Activated T-cell treated with anti-CD3 and anti-CD28 coated beads, Interleukin-2, amount 50 U/mL, for 4 hours (primary cell): ENCODE measurements at regions not wholly inside any gene's neighbourhood (a gene's known extent, or its start where the extent isn't known, plus 50 kb on each side); places are given as distances from the start of the nearest gene placed in this dataset.

Source experiments
- ATAC-seq, 2 donors: fragments of 200-7000 bp; cut with Tn5 transposase; one replicate each; pipeline ENCODE4 v1.10.0; 2021
- DNase-seq: peaks from one replicate; pipeline ENCODE4 v3.0.0-alpha.2; 2020
- H3K27me3 Mint-ChIP-seq: one replicate; pipeline ENCODE4 v1.8.0; 2021; ENCODE audit warnings: low read depth, mixed read lengths
- H3K36me3 Mint-ChIP-seq: one replicate; pipeline ENCODE4 v1.8.0; 2022; ENCODE audit warnings: mixed read lengths; ENCODE audit not compliant: insufficient read depth
- H3K4me1 Mint-ChIP-seq: one replicate; pipeline ENCODE4 v1.8.0; 2021; ENCODE audit warnings: low read depth, mixed read lengths
- H3K4me3 Mint-ChIP-seq: one replicate; pipeline ENCODE4 v1.8.0; 2021; ENCODE audit warnings: mild to moderate bottlenecking, moderate library complexity, mixed read lengths
- H3K9me3 Mint-ChIP-seq: one replicate; pipeline ENCODE4 v1.8.0; 2021; ENCODE audit warnings: mixed read lengths

GRCh38 chr14:103217538-103217937 is 94.3 kb downstream of the TNFAIP2 start:
- Mint-ChIP-seq H3K36me3 (no peaks in the 10 kb centered on the region), H3K27me3 (peaks cover 56% of the 10 kb centered on the region), H3K9me3 (no peaks in the 10 kb centered on the region), H3K4me1 (no peaks in the 10 kb centered on the region), H3K4me3 (no peak overlapping the region)
- ATAC-seq (no peak), DNase-seq (no peak)

DNA sequence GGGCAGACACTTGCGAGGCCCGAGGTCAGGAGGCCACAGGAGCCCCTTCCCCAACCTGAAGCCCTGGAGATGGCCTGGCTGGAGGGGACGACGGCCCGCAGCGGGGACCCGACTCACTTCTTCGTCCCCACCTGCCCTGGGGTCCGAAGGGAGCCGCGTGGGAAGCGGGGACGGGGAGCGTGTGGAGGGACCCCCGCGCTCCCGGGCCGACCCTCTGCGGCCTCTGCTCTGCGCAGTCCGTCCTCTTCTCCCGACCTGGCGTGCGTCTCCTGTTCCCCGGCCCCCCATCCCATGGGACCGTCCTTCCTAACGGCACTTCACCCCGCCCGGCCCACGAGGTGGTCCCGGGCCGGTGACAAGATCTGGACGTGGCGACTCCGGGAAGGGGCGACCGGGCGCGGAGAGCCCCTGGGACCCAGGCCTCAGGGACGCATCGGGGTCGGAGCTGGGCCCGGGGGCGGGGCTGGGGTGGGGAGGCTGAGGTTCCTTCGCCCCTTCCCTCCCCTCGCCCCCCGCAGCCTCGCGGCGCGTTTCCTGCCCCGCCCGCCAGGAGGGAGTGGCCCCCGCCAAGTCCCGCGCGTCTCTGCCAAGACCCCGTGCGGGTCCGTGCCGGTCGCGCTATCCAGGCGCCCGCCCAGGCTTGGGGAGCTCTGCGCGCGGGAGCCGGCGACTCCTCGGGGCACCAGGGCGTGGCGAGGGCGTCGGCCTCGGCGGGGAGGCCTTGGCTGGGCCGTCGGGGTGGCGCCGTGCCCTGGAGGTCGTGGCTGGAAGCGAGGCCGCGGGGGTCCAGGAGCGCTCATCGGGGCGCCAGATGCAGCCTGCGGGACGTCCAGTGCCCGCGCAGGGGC is 97.1 kb downstream of the TNFAIP2 start:
- Mint-ChIP-seq H3K9me3 (no peaks in the 10 kb centered on the region), H3K36me3 (no peaks in the 10 kb centered on the region), H3K4me1 (no peaks in the 10 kb centered on the region), H3K4me3 (no peak overlapping the region), H3K27me3 (peaks cover 50% of the 10 kb centered on the region)
- ATAC-seq (no peak), DNase-seq (no peak)

- peaks cover 46% of the 10 kb centered on the region for H3K27me3 Mint-ChIP-seq
- no peaks in the 10 kb centered on the region for H3K4me1 Mint-ChIP-seq
- DNase-seq (no peak), ATAC-seq (no peak)
- no peaks in the 10 kb centered on the region for H3K36me3 Mint-ChIP-seq
- H3K9me3 Mint-ChIP-seq = no peaks in the 10 kb centered on the region
- no peak overlapping the region for H3K4me3 Mint-ChIP-seq
These were observed 97.9 kb downstream of the TNFAIP2 start for GRCh38 chr14:103220982-103221641.

- no peaks in the 10 kb centered on the region for H3K4me1 Mint-ChIP-seq
- no peak for DNase-seq
- no peak overlapping the region for H3K4me3 Mint-ChIP-seq
- no peak for ATAC-seq
- H3K9me3 Mint-ChIP-seq = no peaks in the 10 kb centered on the region
- H3K27me3 Mint-ChIP-seq = peaks cover 48% of the 10 kb centered on the region
- H3K36me3 Mint-ChIP-seq = no peaks in the 10 kb centered on the region
These were observed 98.6 kb downstream of the TNFAIP2 start for GRCh38 chr14:103221781-103222358.

GRCh38 chr14:103223818-103224352 is 100.6 kb downstream of the TNFAIP2 start:
- no peaks in the 10 kb centered on the region for H3K9me3 Mint-ChIP-seq
- no peaks in the 10 kb centered on the region for H3K36me3 Mint-ChIP-seq
- ATAC-seq (no peak), DNase-seq (no peak)
- H3K4me1 Mint-ChIP-seq = no peaks in the 10 kb centered on the region
- no peak overlapping the region for H3K4me3 Mint-ChIP-seq
- peaks cover 49% of the 10 kb centered on the region for H3K27me3 Mint-ChIP-seq

DNA sequence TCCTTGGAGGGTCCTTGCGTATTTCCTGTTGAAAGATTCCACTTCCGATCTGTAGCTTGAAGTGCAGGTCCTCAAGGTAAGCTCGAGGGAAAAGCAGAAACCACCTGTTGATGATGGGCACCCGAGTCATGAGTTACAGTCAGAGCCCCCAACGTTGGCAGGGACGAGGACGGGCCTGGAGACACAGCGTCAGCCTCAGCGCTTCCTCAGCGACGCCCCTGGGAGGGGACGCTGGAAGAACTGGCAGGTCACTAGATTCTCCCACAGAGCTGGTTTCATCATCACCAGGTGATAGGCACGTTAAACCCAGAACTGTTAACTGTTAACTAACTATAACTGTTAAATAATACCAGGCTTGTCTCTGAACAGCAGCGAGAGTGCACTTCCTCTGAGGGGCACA is 101.8 kb downstream of the TNFAIP2 start:
- Mint-ChIP-seq H3K4me1 (no peaks in the 10 kb centered on the region), H3K9me3 (no peaks in the 10 kb centered on the region), H3K27me3 (peaks cover 38% of the 10 kb centered on the region), H3K36me3 (no peaks in the 10 kb centered on the region), H3K4me3 (no peak overlapping the region)
- ATAC-seq (no peak), DNase-seq (no peak)

DNA sequence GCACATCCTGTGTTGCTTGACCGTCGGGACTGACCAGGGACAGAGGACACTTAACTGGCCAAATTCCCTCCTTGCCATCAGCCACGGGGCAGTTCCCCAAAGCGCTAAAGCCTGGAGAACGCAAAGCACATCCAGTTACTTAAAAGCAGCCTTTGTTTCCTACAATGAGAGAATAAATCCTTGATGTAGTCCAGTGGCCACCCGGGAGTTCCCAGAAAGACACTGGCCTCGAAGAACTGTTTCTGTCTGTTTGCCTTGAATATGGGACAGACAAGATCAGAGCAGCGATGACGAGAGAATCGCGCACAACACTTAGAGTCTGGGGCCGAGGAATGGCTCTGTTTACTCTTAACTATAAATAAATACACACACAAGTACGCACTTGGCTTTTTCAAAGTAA is 102.2 kb downstream of the TNFAIP2 start:
- ATAC-seq = no peak
- DNase-seq = no peak
- peaks cover 40% of the 10 kb centered on the region for H3K27me3 Mint-ChIP-seq

GRCh38 chr14:103227094-103227768 is 104.0 kb downstream of the TNFAIP2 start:
- Mint-ChIP-seq H3K4me3 (no peak overlapping the region), H3K36me3 (no peaks in the 10 kb centered on the region), H3K4me1 (no peaks in the 10 kb centered on the region), H3K27me3 (peaks cover 29% of the 10 kb centered on the region), H3K9me3 (no peaks in the 10 kb centered on the region)
- DNase-seq (no peak), ATAC-seq (no peak)

More for the DNA sequence above, 102.2 kb downstream of the TNFAIP2 start:
- H3K36me3 Mint-ChIP-seq = no peaks in the 10 kb centered on the region
- no peaks in the 10 kb centered on the region for H3K4me1 Mint-ChIP-seq
- H3K4me3 Mint-ChIP-seq = no peak overlapping the region
- H3K9me3 Mint-ChIP-seq = no peaks in the 10 kb centered on the region

DNA sequence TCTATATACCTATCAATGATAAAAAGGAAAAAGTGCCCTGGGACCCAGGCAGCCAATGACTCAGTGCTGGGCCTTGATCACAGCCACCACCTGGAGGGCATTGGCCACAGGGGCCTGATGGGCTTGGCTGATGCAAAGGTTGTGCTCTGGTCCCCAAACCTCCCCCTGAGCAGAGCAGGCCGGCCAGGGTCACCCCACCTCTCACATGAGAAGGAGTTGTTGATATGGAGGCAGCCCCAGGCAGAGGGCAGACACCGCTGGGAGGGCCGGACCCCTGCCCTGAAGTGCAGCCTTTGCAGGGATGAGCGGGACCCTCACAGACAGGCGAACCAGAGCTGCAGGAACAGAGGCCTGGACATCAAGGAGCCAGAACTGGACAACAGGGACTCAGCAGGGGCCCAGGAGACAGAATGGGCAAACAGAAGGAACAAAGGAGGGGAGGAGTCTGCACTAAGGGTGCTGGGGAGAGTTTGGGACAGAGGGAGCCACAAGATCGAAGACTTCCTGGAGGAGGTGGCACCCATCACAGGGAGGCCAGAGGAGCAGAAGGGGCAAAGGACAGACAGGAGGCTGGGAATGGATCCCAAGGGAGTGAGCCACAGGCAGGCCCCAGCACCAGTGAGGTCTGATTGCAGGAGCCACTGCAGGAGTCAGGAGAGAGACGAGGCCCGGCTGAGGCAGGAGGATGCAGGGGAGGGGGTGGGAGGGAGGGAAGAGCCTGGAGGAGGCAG is 105.0 kb downstream of the TNFAIP2 start:
- H3K4me3 Mint-ChIP-seq = no peak overlapping the region
- no peak for DNase-seq
- ATAC-seq = no peak
- peaks cover 21% of the 10 kb centered on the region for H3K27me3 Mint-ChIP-seq
- no peaks in the 10 kb centered on the region for H3K36me3 Mint-ChIP-seq
- no peaks in the 10 kb centered on the region for H3K9me3 Mint-ChIP-seq
- H3K4me1 Mint-ChIP-seq = no peaks in the 10 kb centered on the region

DNA sequence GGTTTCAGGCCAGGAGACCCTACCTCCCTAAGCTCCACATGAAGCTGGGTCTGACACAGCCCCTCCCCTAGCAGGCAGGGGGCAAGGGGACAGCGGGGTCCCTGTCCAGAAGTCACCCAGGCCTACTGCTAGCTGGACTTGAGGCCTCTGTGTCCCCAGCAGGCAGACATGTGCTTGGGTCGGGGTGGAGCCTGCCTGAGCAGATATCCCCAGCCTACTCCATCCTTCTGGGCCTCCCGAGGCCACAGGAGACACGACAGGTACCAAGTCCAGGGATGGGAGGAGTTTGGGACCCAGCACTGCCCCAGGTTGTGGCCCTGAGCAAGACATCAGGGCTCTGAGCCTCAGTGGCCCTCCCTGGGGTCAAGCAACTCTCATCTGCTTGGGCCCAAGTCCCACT is 105.2 kb upstream of the EIF5 start:
- H3K4me1 Mint-ChIP-seq = no peaks in the 10 kb centered on the region
- peaks cover 15% of the 10 kb centered on the region for H3K27me3 Mint-ChIP-seq
- DNase-seq (no peak), ATAC-seq (no peak)
- no peak overlapping the region for H3K4me3 Mint-ChIP-seq
- H3K36me3 Mint-ChIP-seq = no peaks in the 10 kb centered on the region
- H3K9me3 Mint-ChIP-seq = no peaks in the 10 kb centered on the region

- DNase-seq (no peak), ATAC-seq (no peak)
- peaks cover 18% of the 10 kb centered on the region for H3K27me3 Mint-ChIP-seq
- no peaks in the 10 kb centered on the region for H3K9me3 Mint-ChIP-seq
- no peaks in the 10 kb centered on the region for H3K4me1 Mint-ChIP-seq
- H3K4me3 Mint-ChIP-seq = no peak overlapping the region
- no peaks in the 10 kb centered on the region for H3K36me3 Mint-ChIP-seq
These were observed 104.0 kb upstream of the EIF5 start for GRCh38 chr14:103230021-103230420.

GRCh38 chr14:103230658-103231334 is 103.2 kb upstream of the EIF5 start:
- H3K4me3 Mint-ChIP-seq = no peak overlapping the region
- H3K4me1 Mint-ChIP-seq = no peaks in the 10 kb centered on the region
- peaks cover 20% of the 10 kb centered on the region for H3K27me3 Mint-ChIP-seq
- ATAC-seq = no peak
- H3K9me3 Mint-ChIP-seq = no peaks in the 10 kb centered on the region
- no peaks in the 10 kb centered on the region for H3K36me3 Mint-ChIP-seq
- no peak for DNase-seq

DNA sequence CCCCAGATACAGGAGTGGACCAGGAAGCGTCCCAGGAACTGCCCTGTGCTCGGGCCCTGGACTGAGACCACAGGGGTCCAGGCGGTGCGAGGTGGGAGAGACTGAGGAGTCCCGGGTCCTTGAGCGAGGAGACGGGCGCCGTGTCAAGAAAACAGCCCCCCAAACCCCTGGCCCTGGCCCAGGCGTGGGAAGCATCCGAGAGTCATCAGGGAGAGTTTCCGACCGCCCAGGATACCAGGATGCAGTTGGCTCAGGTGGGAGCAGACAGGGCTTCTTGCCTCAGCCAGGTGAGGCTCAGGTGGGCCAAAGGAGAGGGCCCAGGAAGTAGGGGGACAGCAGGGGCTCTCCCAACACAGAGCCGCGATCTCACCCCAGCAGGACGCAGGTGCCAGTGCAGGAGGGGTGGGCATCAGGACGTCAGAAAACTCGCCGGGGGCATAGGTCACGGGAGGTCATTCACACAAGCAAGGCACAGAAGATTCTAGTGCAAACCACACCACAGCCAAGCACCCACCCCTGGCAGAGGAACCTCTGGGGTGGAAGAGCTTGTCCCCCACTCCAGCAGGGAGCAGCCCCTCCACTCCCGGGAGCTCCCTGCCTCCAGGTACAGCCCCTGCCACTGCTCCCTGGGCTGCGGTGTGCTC is 102.5 kb upstream of the EIF5 start:
- no peak for DNase-seq
- H3K36me3 Mint-ChIP-seq = no peaks in the 10 kb centered on the region
- H3K27me3 Mint-ChIP-seq = peaks cover 18% of the 10 kb centered on the region
- H3K9me3 Mint-ChIP-seq = no peaks in the 10 kb centered on the region
- H3K4me3 Mint-ChIP-seq = no peak overlapping the region
- ATAC-seq = no peak
- no peaks in the 10 kb centered on the region for H3K4me1 Mint-ChIP-seq
